ENCODE measurements at regions not wholly inside any gene's neighbourhood (a gene's known extent, or its start where the extent isn't known, plus 50 kb on each side); places are given as distances from the start of the nearest gene placed in this dataset.

DNA sequence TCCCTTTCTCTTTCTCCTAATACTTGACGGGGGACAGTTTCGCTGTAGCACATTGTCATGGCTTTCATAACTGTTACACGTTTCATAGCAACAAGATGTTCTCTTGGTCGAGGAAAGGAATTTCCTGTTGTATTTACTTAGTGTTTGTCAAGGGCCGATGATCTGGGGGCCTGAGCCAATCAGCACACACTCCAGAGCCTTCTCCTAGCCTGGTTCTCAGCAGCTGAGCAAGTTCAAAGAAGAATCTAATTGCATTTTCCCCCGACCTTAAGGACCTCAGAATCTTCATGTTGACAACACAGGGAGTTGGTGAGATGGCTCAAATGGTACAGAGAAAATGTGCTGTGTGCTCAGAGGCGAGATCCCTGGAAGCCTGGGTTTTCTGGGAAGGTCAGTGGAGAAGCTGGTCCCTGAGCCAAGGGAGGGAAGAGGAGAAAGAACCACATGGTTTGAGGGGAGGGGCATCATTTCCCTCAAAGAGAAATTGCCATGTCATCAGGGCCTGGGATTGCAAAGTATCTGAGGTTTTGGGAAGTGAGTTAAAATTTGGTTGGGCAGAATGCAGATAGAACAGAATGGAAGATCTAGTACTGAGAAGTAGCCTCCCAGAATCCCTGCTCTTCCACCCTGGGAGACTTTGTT is 76.9 kb upstream of the AGAP1 start:
- Mint-ChIP-seq H3K27me3 (ENCODE audit: low read depth) (peaks cover 9% of the 10 kb centered on the region), H3K4me1 (peaks cover 6% of the 10 kb centered on the region), H3K9me3 (no peaks in the 10 kb centered on the region), H3K4me3 (no peak overlapping the region), H3K27ac (no peak overlapping the region), H3K36me3 (ENCODE audit: low read depth) (no peaks in the 10 kb centered on the region)
- TF ChIP-seq CTCF (IDR thresholded peaks at IDR 0.05; ENCODE audit: unreplicated experiment in 3 of 3): no peak

- Mint-ChIP-seq H3K27me3 (ENCODE audit: low read depth) (peaks cover 5% of the 10 kb centered on the region), H3K27ac (no peak overlapping the region), H3K9me3 (peaks cover 4% of the 10 kb centered on the region), H3K4me1 (peaks cover 6% of the 10 kb centered on the region), H3K36me3 (ENCODE audit: low read depth) (no peaks in the 10 kb centered on the region), H3K4me3 (no peak overlapping the region)
- TF ChIP-seq CTCF (IDR thresholded peaks at IDR 0.05; ENCODE audit: unreplicated experiment in 3 of 3): no peak
These were observed 74.9 kb upstream of the AGAP1 start for GRCh38 chr2:235418918-235419317.

GRCh38 chr2:235419996-235420395 is 73.8 kb upstream of the AGAP1 start:
- Mint-ChIP-seq H3K4me3 (no peak overlapping the region), H3K27ac (no peak overlapping the region), H3K9me3 (peaks cover 9% of the 10 kb centered on the region), H3K36me3 (ENCODE audit: low read depth) (no peaks in the 10 kb centered on the region), H3K27me3 (ENCODE audit: low read depth) (peaks cover 5% of the 10 kb centered on the region), H3K4me1 (peaks cover 6% of the 10 kb centered on the region)
- no peak for TF ChIP-seq CTCF (IDR thresholded peaks at IDR 0.05; ENCODE audit: unreplicated experiment in 3 of 3)

GRCh38 chr2:235421618-235422017 is 72.2 kb upstream of the AGAP1 start:
- peaks cover 13% of the 10 kb centered on the region for H3K9me3 Mint-ChIP-seq
- no peaks in the 10 kb centered on the region for H3K36me3 Mint-ChIP-seq (ENCODE audit: low read depth)
- no peak for TF ChIP-seq CTCF (IDR thresholded peaks at IDR 0.05; ENCODE audit: unreplicated experiment in 3 of 3)
- no peak overlapping the region for H3K27ac Mint-ChIP-seq
- peaks cover 14% of the 10 kb centered on the region for H3K27me3 Mint-ChIP-seq (ENCODE audit: low read depth)
- H3K4me3 Mint-ChIP-seq: no peak overlapping the region
- H3K4me1 Mint-ChIP-seq: peaks cover 6% of the 10 kb centered on the region

GRCh38 chr2:235430366-235431083 is 63.3 kb upstream of the AGAP1 start:
- peaks cover 7% of the 10 kb centered on the region for H3K4me1 Mint-ChIP-seq
- H3K27me3 Mint-ChIP-seq (ENCODE audit: low read depth): peaks cover 22% of the 10 kb centered on the region
- H3K27ac Mint-ChIP-seq: no peak overlapping the region
- H3K36me3 Mint-ChIP-seq (ENCODE audit: low read depth): no peaks in the 10 kb centered on the region
- peaks cover 4% of the 10 kb centered on the region for H3K9me3 Mint-ChIP-seq
- no peak overlapping the region for H3K4me3 Mint-ChIP-seq
- TF ChIP-seq CTCF (IDR thresholded peaks at IDR 0.05; ENCODE audit: unreplicated experiment in 3 of 3): no peak

Data from nephron (organoid).